PC-3 (cell line): ENCODE measurements at regions not wholly inside any gene's neighbourhood (a gene's known extent, or its start where the extent isn't known, plus 50 kb on each side); places are given as distances from the start of the nearest gene placed in this dataset.

Source experiments
- CTCF ChIP-seq: fragments of 300-600 bp; sonication (generic); conservative IDR thresholded peaks from 2 replicates; pipeline ENCODE4 v1.5.1; 2017; ENCODE audit warnings: antibody characterized with exemption, low read depth, mild to moderate bottlenecking, low read length
- EZH2 ChIP-seq: fragments of 300-600 bp; sonication (generic); IDR thresholded peaks from one replicate; pipeline ENCODE4 v1.6.1; 2017; ENCODE audit warnings: antibody characterized with exemption, mild to moderate bottlenecking, low read length; ENCODE audit not compliant: unreplicated experiment
- EZH2phosphoT487 ChIP-seq: fragments of 300-600 bp; sonication (generic); IDR thresholded peaks from 2 replicates; pipeline ENCODE4 v1.6.1; 2018; ENCODE audit warnings: mild to moderate bottlenecking, antibody characterized with exemption, low read length, borderline replicate concordance

GRCh38 chr13:31923134-31923763 is 108.3 kb upstream of the FRY start:
- no peak for TF ChIP-seq EZH2
- no peak for TF ChIP-seq CTCF
- TF ChIP-seq EZH2phosphoT487, result no peak
